ENCODE measurements at regions not wholly inside any gene's neighbourhood (a gene's known extent, or its start where the extent isn't known, plus 50 kb on each side); places are given as distances from the start of the nearest gene placed in this dataset.
"Not testable (repeated sequence)": the region's sequence is repeated elsewhere in the genome, so short reads cannot be mapped to it uniquely, and the experiment has no call there.

- DNase-seq, result peak in 1 of 2 donors; percentile 56
These were observed 97.2 kb upstream of the LYPLAL1 start for GRCh38 chr1:219076326-219076937.

GRCh38 chr1:219077767-219078166, 95.9 kb upstream of the LYPLAL1 start:
- H3K27ac ChIP-seq; H3K4me1 ChIP-seq; H3K4me3 ChIP-seq; ATAC-seq (ENCODE audit: low FRiP score in 2 of 2); H3K27me3 ChIP-seq; DNase-seq; H3K36me3 ChIP-seq; H3K9me3 ChIP-seq: not testable (repeated sequence)
- 92 to 97% methylated on average over 3 of the region's 3 CpGs for WGBS, 2 donors

More at GRCh38 chr1:219076326-219076937, 97.2 kb upstream of the LYPLAL1 start:
- H3K9me3 ChIP-seq, result no peaks in the 10 kb centered on the region
- H3K27ac ChIP-seq, result no peak overlapping the region
- peaks cover 0 to 6% (median 3%) of the 10 kb centered on the region in 4 donors for H3K4me1 ChIP-seq
- ATAC-seq (ENCODE audit: low FRiP score in 2 of 2), result no peak
- no peaks in the 10 kb centered on the region for H3K27me3 ChIP-seq
- 62 to 70% methylated on average over 1 of the region's 1 CpG for WGBS, 2 donors
- no peaks in the 10 kb centered on the region for H3K36me3 ChIP-seq
- H3K4me3 ChIP-seq, result no peak overlapping the region
- no peak for TF ChIP-seq POLR2AphosphoS5 (IDR thresholded peaks at IDR 0.05)
- no peak for TF ChIP-seq POLR2A (IDR thresholded peaks at IDR 0.05)
- TF ChIP-seq EP300 (IDR thresholded peaks at IDR 0.05), result peak in 1 of 4 donors; percentile 19
- no peak for TF ChIP-seq CTCF (IDR thresholded peaks at IDR 0.05)

- 79 to 89% methylated on average over 6 to 7 of the region's 7 CpGs for WGBS, 2 donors
- peak in 1 of 2 donors; percentile 59 for ATAC-seq (ENCODE audit: low FRiP score in 2 of 2)
- TF ChIP-seq CTCF (IDR thresholded peaks at IDR 0.05) (no peak), POLR2AphosphoS5 (IDR thresholded peaks at IDR 0.05) (no peak), EP300 (IDR thresholded peaks at IDR 0.05) (no peak), POLR2A (IDR thresholded peaks at IDR 0.05) (no peak)
These were observed 91.4 kb upstream of the LYPLAL1 start for GRCh38 chr1:219081943-219082925.

DNA sequence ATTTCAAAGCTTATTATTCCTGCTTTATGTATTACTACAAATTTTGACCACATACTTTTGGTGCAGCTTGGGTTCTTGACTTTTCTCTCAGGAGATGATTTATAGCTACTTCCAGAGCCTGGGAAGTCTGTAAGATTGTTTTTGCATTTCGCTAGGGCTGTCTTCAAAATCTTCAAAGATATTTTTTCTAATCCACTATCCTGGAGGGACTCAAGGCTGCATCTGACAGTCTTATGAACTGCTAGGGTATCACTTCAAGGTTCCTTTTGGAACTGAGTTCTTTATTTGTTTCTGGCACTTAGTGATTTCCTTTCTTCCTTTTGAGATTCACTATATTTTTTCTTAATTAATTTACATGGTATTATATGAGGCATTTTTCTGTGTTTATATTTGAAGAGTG, 90.0 kb upstream of the LYPLAL1 start:
- H3K4me3 ChIP-seq, result no peak overlapping the region
- H3K27me3 ChIP-seq, result no peaks in the 10 kb centered on the region
- H3K4me1 ChIP-seq, result peaks cover 0 to 2% (median 0%) of the 10 kb centered on the region in 4 donors
- WGBS, 2 donors, result 83 to 89% methylated on average over 1 of the region's 1 CpG
- H3K36me3 ChIP-seq, result no peaks in the 10 kb centered on the region
- no peak overlapping the region for H3K27ac ChIP-seq
- ATAC-seq (ENCODE audit: low FRiP score in 2 of 2) (no peak), DNase-seq (no peak)
- H3K9me3 ChIP-seq, result no peaks in the 10 kb centered on the region
- TF ChIP-seq POLR2A (IDR thresholded peaks at IDR 0.05) (no peak), EP300 (IDR thresholded peaks at IDR 0.05) (no peak), CTCF (IDR thresholded peaks at IDR 0.05) (no peak)

More at GRCh38 chr1:219081943-219082925, 91.4 kb upstream of the LYPLAL1 start:
- Histone ChIP-seq H3K4me1 (no peaks in the 10 kb centered on the region), H3K27me3 (no peaks in the 10 kb centered on the region), H3K9me3 (no peaks in the 10 kb centered on the region), H3K36me3 (no peaks in the 10 kb centered on the region), H3K27ac (no peak overlapping the region), H3K4me3 (no peak overlapping the region)
- DNase-seq, result no peak

DNA sequence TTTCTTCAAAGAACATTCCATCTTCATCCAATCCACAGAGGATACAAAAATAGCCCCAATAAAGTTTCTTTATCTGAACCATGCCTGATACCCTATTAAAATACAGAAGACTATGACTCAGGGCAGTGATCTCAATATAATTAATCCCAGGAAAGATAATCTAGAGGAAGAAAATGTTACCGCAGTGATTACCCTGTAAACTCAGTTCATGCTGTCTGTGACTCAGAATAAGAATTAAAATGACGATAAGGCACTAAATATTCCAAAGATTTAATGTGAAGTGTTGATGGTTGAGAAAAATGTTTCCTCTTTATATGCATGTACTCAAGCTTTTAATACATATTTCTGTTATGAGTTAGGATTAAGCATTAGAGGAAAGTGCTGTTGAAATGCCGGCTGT, 88.6 kb upstream of the LYPLAL1 start:
- H3K4me3 ChIP-seq, result no peak overlapping the region
- TF ChIP-seq EP300 (IDR thresholded peaks at IDR 0.05) (no peak), POLR2A (IDR thresholded peaks at IDR 0.05) (no peak), CTCF (IDR thresholded peaks at IDR 0.05) (no peak), POLR2AphosphoS5 (IDR thresholded peaks at IDR 0.05) (no peak)
- H3K36me3 ChIP-seq, result no peaks in the 10 kb centered on the region
- H3K27ac ChIP-seq, result no peak overlapping the region
- no peaks in the 10 kb centered on the region for H3K9me3 ChIP-seq
- peaks cover 0 to 4% (median 0%) of the 10 kb centered on the region in 4 donors for H3K4me1 ChIP-seq
- WGBS, 2 donors, result 90 to 97% methylated on average over 3 of the region's 3 CpGs
- ATAC-seq (ENCODE audit: low FRiP score in 2 of 2) (peak in 1 of 2 donors; percentile 64), DNase-seq (no peak)
- no peaks in the 10 kb centered on the region for H3K27me3 ChIP-seq

Measured in upper lobe of left lung (tissue), 6 donors.